ENCODE measurements at regions not wholly inside any gene's neighbourhood (a gene's known extent, or its start where the extent isn't known, plus 50 kb on each side); places are given as distances from the start of the nearest gene placed in this dataset.

- DNase-seq (ENCODE audit: low read depth) = no peak
Observed at GRCh38 chr1:220363196-220363837, 91.1 kb upstream of the RAB3GAP2 start.

- no peak for DNase-seq (ENCODE audit: low read depth)
Observed at GRCh38 chr1:220356981-220357850, 85.0 kb upstream of the RAB3GAP2 start.

- no peak for DNase-seq (ENCODE audit: low read depth)
Observed at GRCh38 chr1:220353229-220354012, 81.2 kb upstream of the RAB3GAP2 start.

- DNase-seq (ENCODE audit: low read depth) = no peak
Observed at GRCh38 chr1:220348211-220348610, 76.0 kb upstream of the RAB3GAP2 start.

- DNase-seq (ENCODE audit: low read depth) = no peak
Observed at GRCh38 chr1:220347654-220348175, 75.5 kb upstream of the RAB3GAP2 start.

GRCh38 chr1:220344745-220345144 is 72.5 kb upstream of the RAB3GAP2 start:
- no peak for DNase-seq (ENCODE audit: low read depth)

- DNase-seq (ENCODE audit: low read depth) = no peak
Observed at GRCh38 chr1:220342853-220343252, 70.6 kb upstream of the RAB3GAP2 start.

- DNase-seq (ENCODE audit: low read depth) = no peak
Observed at GRCh38 chr1:220341126-220341525, 68.9 kb upstream of the RAB3GAP2 start.

GRCh38 chr1:220339581-220339980 is 67.3 kb upstream of the RAB3GAP2 start:
- DNase-seq (ENCODE audit: low read depth) = no peak

- DNase-seq (ENCODE audit: low read depth) = no peak
Observed at GRCh38 chr1:220338759-220339158, 66.5 kb upstream of the RAB3GAP2 start.

- DNase-seq (ENCODE audit: low read depth) = no peak
Observed at GRCh38 chr1:220336391-220337031, 64.3 kb upstream of the RAB3GAP2 start.

GRCh38 chr1:220335668-220336067 is 63.4 kb upstream of the RAB3GAP2 start:
- DNase-seq (ENCODE audit: low read depth) = peak; percentile 21

GRCh38 chr1:220331318-220331717 is 59.1 kb upstream of the RAB3GAP2 start:
- DNase-seq (ENCODE audit: low read depth) = no peak

GRCh38 chr1:220330265-220330664 is 58.0 kb upstream of the RAB3GAP2 start:
- DNase-seq (ENCODE audit: low read depth) = peak; percentile 30

GRCh38 chr1:220327106-220327505 is 54.9 kb upstream of the RAB3GAP2 start:
- DNase-seq (ENCODE audit: low read depth) = no peak

GRCh38 chr1:220326578-220326977 is 54.3 kb upstream of the RAB3GAP2 start:
- DNase-seq (ENCODE audit: low read depth) = peak; percentile 8

GRCh38 chr1:220325306-220325995 is 53.2 kb upstream of the RAB3GAP2 start:
- no peak for DNase-seq (ENCODE audit: low read depth)

- DNase-seq (ENCODE audit: low read depth) = no peak
Observed at GRCh38 chr1:220323717-220324116, 51.5 kb upstream of the RAB3GAP2 start.

GRCh38 chr1:220322570-220322969 is 50.3 kb upstream of the RAB3GAP2 start:
- no peak for DNase-seq (ENCODE audit: low read depth)

All from M059J (cell line).